ENCODE measurements at regions not wholly inside any gene's neighbourhood (a gene's known extent, or its start where the extent isn't known, plus 50 kb on each side); places are given as distances from the start of the nearest gene placed in this dataset.

DNA sequence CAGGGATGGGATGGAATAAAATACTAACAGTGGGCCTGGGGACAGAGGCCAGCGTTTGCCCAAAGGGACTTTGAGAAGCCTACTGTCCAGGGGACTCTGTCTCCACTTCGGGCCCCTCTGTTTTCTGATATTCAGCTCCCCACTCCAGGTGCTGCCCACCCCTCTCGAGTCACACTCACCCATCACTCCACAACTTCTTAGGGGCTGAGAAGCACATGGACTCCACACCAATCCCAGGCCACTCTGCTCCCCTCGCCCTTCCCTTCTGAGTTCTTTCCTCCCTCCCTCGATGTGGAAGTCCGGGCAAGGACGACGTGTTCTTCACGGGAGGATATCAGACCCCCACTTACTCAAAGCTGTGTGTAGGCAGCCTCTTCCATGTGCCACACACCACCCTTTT lies 124.5 kb downstream of the BARX1 start:
- TF ChIP-seq SRF (IDR thresholded peaks at IDR 0.05; ENCODE audit: low read depth, low read length): no peak
- TF ChIP-seq ETV5 (CRISPR knock-in tag; IDR thresholded peaks at IDR 0.05; ENCODE audit: borderline replicate concordance): no peak
- no peak for TF ChIP-seq ZBTB26 (CRISPR knock-in tag; IDR thresholded peaks at IDR 0.05; ENCODE audit: borderline replicate concordance)
- TF ChIP-seq ATF1 (CRISPR knock-in tag; IDR thresholded peaks at IDR 0.05): no peak
- TF ChIP-seq ZNF879 (CRISPR knock-in tag; IDR thresholded peaks at IDR 0.05): no peak
- no peak for TF ChIP-seq NR3C1 (CRISPR knock-in tag; IDR thresholded peaks at IDR 0.05)
- TF ChIP-seq ZNF891 (CRISPR knock-in tag; IDR thresholded peaks at IDR 0.05): no peak
- TF ChIP-seq HMGA1 (CRISPR knock-in tag; conservative IDR thresholded peaks at IDR 0.05): no peak
- no peak for TF ChIP-seq MIER2 (CRISPR knock-in tag; IDR thresholded peaks at IDR 0.05)
- no peak for TF ChIP-seq NFE2L2 (IDR thresholded peaks at IDR 0.05; ENCODE audit: low read length)
- no peak for TF ChIP-seq SNRNP70 (IDR thresholded peaks at IDR 0.05; ENCODE audit: low read depth, low read length)
- TF ChIP-seq MBNL3 (CRISPR knock-in tag; conservative IDR thresholded peaks at IDR 0.05): no peak
- TF ChIP-seq PITX1 (CRISPR knock-in tag; IDR thresholded peaks at IDR 0.05): no peak
- TF ChIP-seq RARG (CRISPR knock-in tag; IDR thresholded peaks at IDR 0.05; ENCODE audit: low read depth): no peak
- TF ChIP-seq ZNF777 (CRISPR knock-in tag; IDR thresholded peaks at IDR 0.05): no peak
- TF ChIP-seq ZNF678 (CRISPR knock-in tag; IDR thresholded peaks at IDR 0.05): no peak
- TF ChIP-seq CBX1 (IDR thresholded peaks at IDR 0.05; ENCODE audit: low read depth): no peak
- intact Hi-C loops (cut with micrococcal nuclease; ENCODE audit: unreplicated experiment): no loop called here
- Histone ChIP-seq H3K9me3 (ENCODE audit: low read length) (0 out of 2 replicates have a peak, but pooled peaks cover 6% of the 10 kb centered on the region), H3K9ac (ENCODE audit: insufficient read depth, low read depth, low read length) (no peak overlapping the region), H3K4me3 (replicated peaks in 1 of 3; ENCODE audit: insufficient read depth in 1 of 3, low read depth in 2 of 3, low read length in 3 of 3) (no peak overlapping the region), H3K4me2 (ENCODE audit: low read depth, low read length) (no peak overlapping the region), H3K27ac (ENCODE audit: extremely low read length, insufficient read depth, low read length) (no peak overlapping the region), H3K27me3 (ENCODE audit: control insufficient read depth in 1 of 2, insufficient read depth in 2 of 2, low read length in 2 of 2) (peaks cover 0 to 19% of the 10 kb centered on the region in 2 experiments; a peak in 4 of 5 replicates), H3K4me1 (ENCODE audit: insufficient read depth, low read length) (no peaks in the 10 kb centered on the region), H4K20me1 (ENCODE audit: insufficient read depth, low read length) (no peaks in the 10 kb centered on the region), H3K36me3 (replicated peaks in 1 of 2; ENCODE audit: control insufficient read depth in 1 of 2, insufficient read depth in 2 of 2, low read length in 2 of 2) (no peaks in the 10 kb centered on the region), H3K79me2 (ENCODE audit: insufficient read depth, low read length) (no peaks in the 10 kb centered on the region), H2AFZ (ENCODE audit: low read length) (no peak overlapping the region)
- DNase-seq (ENCODE audit: low spot score): no peak
- BruUV-seq (replicated peaks): no TSS peak
- FAIRE-seq: no peak
- POLR2A ChIA-PET: no interaction called here
- ATAC-seq: no peak
- CTCF ChIA-PET (ENCODE audit: low intra/inter-chr PET ratio, low total read pairs): no interaction called here
- in situ Hi-C loops (cut with HindIII; ENCODE audit: extremely low pct_ligation_motif_present, low pct_unique_long_range_greater_than_20kb): no loop called here
- WGBS (ENCODE audit: low lambda C conversion rate): 5% methylated on average over 9 of the region's 9 CpGs

All from HepG2 (cell line).